Astrocyte of the spinal cord (primary cell): ENCODE measurements at regions not wholly inside any gene's neighbourhood (a gene's known extent, or its start where the extent isn't known, plus 50 kb on each side); places are given as distances from the start of the nearest gene placed in this dataset.

Experiments used
- DNase-seq: peaks from one replicate; pipeline ENCODE4 v3.0.0; 2011; ENCODE audit warnings: low read depth, low spot score
- H3K4me3 ChIP-seq: 2 replicates; pipeline ENCODE4 v1.5.1; 2011; ENCODE audit warnings: low read depth, mild to moderate bottlenecking, low read length, moderate library complexity
- in situ Hi-C: cut with HindIII; loops from 2 replicates; pipeline ENCODE4 v1.10.0; 2017; ENCODE audit warnings: low sequenced_read_pairs
- TF ChIP-seq, protein P1 (sequence below): IDR thresholded peaks from 2 replicates; pipeline ENCODE4 v1.5.1; 2012; ENCODE audit warnings: low read depth, mild to moderate bottlenecking, low read length, inconsistent platforms

- in situ Hi-C loops: no loop called here
- no peak for DNase-seq
- TF ChIP-seq, protein P1, sequence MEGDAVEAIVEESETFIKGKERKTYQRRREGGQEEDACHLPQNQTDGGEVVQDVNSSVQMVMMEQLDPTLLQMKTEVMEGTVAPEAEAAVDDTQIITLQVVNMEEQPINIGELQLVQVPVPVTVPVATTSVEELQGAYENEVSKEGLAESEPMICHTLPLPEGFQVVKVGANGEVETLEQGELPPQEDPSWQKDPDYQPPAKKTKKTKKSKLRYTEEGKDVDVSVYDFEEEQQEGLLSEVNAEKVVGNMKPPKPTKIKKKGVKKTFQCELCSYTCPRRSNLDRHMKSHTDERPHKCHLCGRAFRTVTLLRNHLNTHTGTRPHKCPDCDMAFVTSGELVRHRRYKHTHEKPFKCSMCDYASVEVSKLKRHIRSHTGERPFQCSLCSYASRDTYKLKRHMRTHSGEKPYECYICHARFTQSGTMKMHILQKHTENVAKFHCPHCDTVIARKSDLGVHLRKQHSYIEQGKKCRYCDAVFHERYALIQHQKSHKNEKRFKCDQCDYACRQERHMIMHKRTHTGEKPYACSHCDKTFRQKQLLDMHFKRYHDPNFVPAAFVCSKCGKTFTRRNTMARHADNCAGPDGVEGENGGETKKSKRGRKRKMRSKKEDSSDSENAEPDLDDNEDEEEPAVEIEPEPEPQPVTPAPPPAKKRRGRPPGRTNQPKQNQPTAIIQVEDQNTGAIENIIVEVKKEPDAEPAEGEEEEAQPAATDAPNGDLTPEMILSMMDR: no peak
- no peak overlapping the region for H3K4me3 ChIP-seq
Observed at GRCh38 chr2:166565501-166565900, 71.5 kb upstream of the SCN7A start.

DNA sequence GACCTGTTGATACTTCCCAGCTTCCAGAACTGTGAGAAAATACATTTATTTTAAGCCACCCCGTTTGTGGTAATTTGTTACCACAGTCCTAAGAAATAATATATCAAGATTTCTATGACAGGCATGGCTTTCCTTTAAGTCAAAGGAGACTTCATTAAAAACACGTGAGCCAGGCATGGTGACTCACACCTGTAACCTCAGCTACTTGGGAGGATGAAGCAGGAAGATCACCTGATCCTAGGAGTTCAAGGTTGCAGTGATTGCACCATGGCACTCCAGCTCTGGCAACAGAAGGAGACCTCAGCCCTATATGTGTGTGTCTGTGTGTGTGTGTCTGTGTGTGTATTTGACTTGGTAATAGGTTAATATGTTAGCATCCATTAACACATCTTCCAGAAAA is 69.8 kb upstream of the SCN7A start:
- no peak for DNase-seq
- TF ChIP-seq, protein P1: no peak
- in situ Hi-C loops: no loop called here
- H3K4me3 ChIP-seq: no peak overlapping the region

GRCh38 chr2:166560022-166560421 is 66.0 kb upstream of the SCN7A start:
- H3K4me3 ChIP-seq: no peak overlapping the region
- in situ Hi-C loops: no loop called here
- no peak for DNase-seq
- TF ChIP-seq, protein P1: no peak

DNA sequence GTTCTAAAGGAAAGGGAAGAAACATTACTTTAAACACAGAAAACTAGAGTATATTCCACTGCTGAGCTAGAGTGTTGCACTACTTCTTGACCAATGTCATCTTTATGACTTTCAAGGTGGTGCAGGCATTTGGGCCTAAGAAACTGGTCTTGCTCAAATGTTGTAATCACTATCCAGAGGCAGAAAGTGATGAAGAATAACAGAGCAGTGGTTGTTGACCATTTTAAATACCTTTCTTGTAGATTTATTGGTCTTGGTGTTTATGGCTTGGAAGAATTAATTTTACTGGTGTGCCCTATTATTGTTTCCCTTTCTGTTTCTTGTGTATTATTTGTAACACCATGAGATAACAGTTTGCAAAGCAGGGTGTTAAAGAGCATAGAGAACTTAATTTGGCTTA is 56.9 kb upstream of the SCN7A start:
- no peak overlapping the region for H3K4me3 ChIP-seq
- no peak for DNase-seq
- in situ Hi-C loops: no loop called here
- TF ChIP-seq, protein P1: no peak

DNA sequence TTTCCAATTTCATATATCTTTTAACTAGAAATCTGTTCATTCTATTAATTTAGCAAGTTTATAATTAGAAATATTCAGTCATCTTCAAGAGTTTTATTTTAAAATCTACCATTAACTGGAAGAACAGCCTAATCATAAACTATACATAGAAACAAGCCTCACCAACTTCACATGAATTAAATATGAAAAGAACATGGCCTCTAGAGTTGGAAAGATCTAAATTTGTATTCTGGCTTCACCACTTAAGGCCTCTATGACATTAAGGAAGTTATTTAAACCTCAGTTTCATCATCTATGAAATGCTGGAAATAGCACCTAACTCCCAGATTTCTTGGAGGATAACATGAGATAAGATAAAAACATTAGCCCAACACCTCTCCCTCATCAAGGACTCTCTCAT is 51.4 kb upstream of the SCN7A start:
- in situ Hi-C loops: no loop called here
- no peak overlapping the region for H3K4me3 ChIP-seq
- TF ChIP-seq, protein P1: no peak
- no peak for DNase-seq
